ENCODE measurements at regions not wholly inside any gene's neighbourhood (a gene's known extent, or its start where the extent isn't known, plus 50 kb on each side); places are given as distances from the start of the nearest gene placed in this dataset.

DNA sequence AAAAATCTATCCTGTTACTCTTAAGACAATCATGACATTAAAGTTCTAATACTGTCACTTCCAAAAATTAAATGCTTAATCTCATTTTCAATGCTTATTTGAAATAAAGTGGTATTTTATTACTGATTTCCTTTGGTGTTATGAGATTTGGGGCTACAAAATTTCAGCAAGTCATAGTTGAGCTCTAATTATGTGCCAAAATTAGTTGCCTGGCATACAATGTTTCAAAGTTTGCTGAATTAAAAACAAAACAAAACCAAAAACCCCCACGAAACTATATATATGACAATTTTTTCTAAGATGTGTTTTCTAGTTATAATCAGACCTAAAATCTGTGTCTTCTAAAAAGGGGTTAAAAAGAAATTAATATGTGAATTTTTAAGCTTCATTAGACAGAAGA is 62.2 kb downstream of the KCNRG start:
- Mint-ChIP-seq H3K9me3 (ENCODE audit: unreplicated experiment) (no peaks in the 10 kb centered on the region), H3K36me3 (ENCODE audit: unreplicated experiment) (peaks cover 7% of the 10 kb centered on the region), H3K4me1 (ENCODE audit: unreplicated experiment) (peaks cover 52% of the 10 kb centered on the region), H3K27ac (ENCODE audit: unreplicated experiment) (peak overlapping the region; percentile 87), H3K27me3 (ENCODE audit: unreplicated experiment) (no peaks in the 10 kb centered on the region), H3K4me3 (ENCODE audit: unreplicated experiment) (peak overlapping the region; percentile 57)
- TF ChIP-seq, protein P1, sequence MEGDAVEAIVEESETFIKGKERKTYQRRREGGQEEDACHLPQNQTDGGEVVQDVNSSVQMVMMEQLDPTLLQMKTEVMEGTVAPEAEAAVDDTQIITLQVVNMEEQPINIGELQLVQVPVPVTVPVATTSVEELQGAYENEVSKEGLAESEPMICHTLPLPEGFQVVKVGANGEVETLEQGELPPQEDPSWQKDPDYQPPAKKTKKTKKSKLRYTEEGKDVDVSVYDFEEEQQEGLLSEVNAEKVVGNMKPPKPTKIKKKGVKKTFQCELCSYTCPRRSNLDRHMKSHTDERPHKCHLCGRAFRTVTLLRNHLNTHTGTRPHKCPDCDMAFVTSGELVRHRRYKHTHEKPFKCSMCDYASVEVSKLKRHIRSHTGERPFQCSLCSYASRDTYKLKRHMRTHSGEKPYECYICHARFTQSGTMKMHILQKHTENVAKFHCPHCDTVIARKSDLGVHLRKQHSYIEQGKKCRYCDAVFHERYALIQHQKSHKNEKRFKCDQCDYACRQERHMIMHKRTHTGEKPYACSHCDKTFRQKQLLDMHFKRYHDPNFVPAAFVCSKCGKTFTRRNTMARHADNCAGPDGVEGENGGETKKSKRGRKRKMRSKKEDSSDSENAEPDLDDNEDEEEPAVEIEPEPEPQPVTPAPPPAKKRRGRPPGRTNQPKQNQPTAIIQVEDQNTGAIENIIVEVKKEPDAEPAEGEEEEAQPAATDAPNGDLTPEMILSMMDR (IDR thresholded peaks at IDR 0.05), result no peak
- no peak for DNase-seq (ENCODE audit: extremely low spot score, unreplicated experiment)

DNA sequence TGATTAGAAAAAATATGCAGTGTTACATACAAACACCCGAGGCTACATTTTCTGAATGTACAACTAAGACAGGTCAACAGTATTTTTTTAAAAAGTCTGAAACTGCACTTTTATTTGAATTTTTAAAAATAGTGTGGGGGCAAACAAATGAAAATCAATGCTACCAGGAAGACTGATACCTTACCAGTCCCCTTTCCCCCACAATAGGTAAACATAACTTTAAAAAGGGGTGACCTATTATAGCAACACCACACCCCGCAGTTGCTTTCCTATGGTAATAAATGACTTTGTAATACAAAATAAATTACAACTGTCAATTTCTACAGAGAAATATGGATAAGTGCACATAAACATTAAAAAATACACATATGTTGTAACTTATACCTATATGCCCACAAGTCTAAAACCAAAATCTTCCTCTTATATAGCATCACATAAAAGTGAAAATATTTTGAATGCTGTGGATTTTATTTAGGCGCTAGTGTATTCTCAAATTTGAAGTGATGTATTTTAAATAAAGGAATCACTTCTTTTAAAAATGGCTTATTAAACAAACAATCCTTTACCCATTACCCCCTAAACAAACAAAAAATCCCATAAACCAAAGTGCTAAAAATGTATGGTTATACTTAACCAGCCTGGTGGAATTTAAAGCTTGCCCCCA is 63.1 kb downstream of the KCNRG start:
- H3K27ac Mint-ChIP-seq (ENCODE audit: unreplicated experiment), result peak overlapping the region; percentile 100
- peaks cover 52% of the 10 kb centered on the region for H3K4me1 Mint-ChIP-seq (ENCODE audit: unreplicated experiment)
- H3K4me3 Mint-ChIP-seq (ENCODE audit: unreplicated experiment), result peak overlapping the region; percentile 100
- no peak for DNase-seq (ENCODE audit: extremely low spot score, unreplicated experiment)
- H3K9me3 Mint-ChIP-seq (ENCODE audit: unreplicated experiment), result no peaks in the 10 kb centered on the region
- H3K27me3 Mint-ChIP-seq (ENCODE audit: unreplicated experiment), result no peaks in the 10 kb centered on the region
- TF ChIP-seq, protein P1 (IDR thresholded peaks at IDR 0.05), result no peak
- peaks cover 7% of the 10 kb centered on the region for H3K36me3 Mint-ChIP-seq (ENCODE audit: unreplicated experiment)

DNA sequence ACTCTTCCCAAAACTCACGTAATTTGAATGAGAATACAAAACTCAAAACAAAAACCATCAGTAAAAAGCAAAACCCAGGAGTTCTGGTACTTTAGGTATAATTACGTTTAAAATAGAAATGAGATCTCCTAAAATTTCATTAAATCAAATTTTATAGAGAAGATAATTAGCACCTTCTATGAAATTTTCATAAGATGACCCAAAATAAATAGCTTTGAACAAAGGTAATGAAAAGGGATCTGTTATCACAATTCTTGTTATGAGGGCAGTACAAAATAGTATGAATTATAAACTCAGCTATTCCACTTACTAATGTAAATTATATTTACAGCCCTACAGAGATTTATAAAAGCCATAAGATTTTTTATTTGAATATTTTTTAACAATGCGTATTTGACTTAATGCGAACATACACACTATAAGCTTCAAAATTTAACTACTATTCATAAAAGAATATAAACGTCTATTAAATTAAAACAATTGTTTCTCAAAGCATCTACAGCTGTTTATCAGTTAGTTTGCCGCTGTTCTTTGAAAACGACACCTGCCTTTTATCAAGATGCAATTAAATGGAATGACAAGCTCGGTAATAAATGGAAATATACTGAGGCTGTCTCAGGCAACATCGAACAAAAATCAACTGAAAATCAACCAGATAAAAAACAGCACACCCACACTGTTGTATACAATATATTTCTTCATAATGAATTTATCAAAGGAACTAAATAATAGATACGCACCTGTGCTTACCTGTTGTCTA is 63.8 kb downstream of the KCNRG start:
- no peak for DNase-seq (ENCODE audit: extremely low spot score, unreplicated experiment)
- Mint-ChIP-seq H3K4me3 (ENCODE audit: unreplicated experiment) (peak overlapping the region; percentile 100), H3K36me3 (ENCODE audit: unreplicated experiment) (peaks cover 5% of the 10 kb centered on the region), H3K27ac (ENCODE audit: unreplicated experiment) (peak overlapping the region; percentile 100), H3K27me3 (ENCODE audit: unreplicated experiment) (no peaks in the 10 kb centered on the region), H3K9me3 (ENCODE audit: unreplicated experiment) (no peaks in the 10 kb centered on the region), H3K4me1 (ENCODE audit: unreplicated experiment) (peaks cover 50% of the 10 kb centered on the region)
- TF ChIP-seq, protein P1 (IDR thresholded peaks at IDR 0.05), result no peak

DNA sequence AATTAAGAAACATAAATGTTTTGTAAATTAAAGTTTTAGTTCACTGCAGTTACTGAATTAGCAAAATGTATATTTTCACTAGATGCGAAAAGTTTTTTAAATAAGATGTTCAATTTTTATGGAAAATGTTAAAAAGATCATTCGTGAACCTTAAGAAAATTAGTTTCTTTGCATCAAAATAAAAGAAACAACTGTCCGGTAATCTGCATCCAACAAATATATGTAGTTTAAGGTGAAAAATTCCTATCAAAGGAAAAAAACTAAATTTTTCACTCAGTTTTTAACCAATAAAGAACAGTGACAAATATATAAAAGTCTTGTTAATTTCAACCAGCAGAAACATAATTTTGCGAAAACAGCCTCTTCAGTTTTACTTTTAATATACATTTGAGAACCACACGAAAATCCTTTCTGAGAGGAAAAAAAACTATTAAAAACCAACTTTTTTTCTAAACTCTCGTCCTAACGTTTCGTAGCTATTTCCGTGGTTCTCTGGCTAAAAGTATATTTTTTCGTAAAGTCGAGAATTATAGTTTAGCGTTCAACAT is 64.5 kb downstream of the KCNRG start:
- peaks cover 51% of the 10 kb centered on the region for H3K4me1 Mint-ChIP-seq (ENCODE audit: unreplicated experiment)
- no peak for DNase-seq (ENCODE audit: extremely low spot score, unreplicated experiment)
- H3K36me3 Mint-ChIP-seq (ENCODE audit: unreplicated experiment), result peaks cover 5% of the 10 kb centered on the region
- H3K27ac Mint-ChIP-seq (ENCODE audit: unreplicated experiment), result peak overlapping the region; percentile 100
- no peaks in the 10 kb centered on the region for H3K27me3 Mint-ChIP-seq (ENCODE audit: unreplicated experiment)
- peak overlapping the region; percentile 100 for H3K4me3 Mint-ChIP-seq (ENCODE audit: unreplicated experiment)
- TF ChIP-seq, protein P1 (IDR thresholded peaks at IDR 0.05), result no peak
- H3K9me3 Mint-ChIP-seq (ENCODE audit: unreplicated experiment), result no peaks in the 10 kb centered on the region
